ENCODE measurements at regions not wholly inside any gene's neighbourhood (a gene's known extent, or its start where the extent isn't known, plus 50 kb on each side); places are given as distances from the start of the nearest gene placed in this dataset.

- no TSS peak for BruUV-seq (replicated peaks)
- ChIA-PET POLR2A (interaction anchor here (0.6 to 1.3 kb wide), 2 partner anchors 16 to 48 kb away, joined by 3 to 4 read pairs; no protein-coding TSS in a partner anchor), CTCF (ENCODE audit: low intra/inter-chr PET ratio) (no interaction called here)
- Histone ChIP-seq H3K9me1 (ENCODE audit: control insufficient read depth, insufficient read depth, low read length) (no peaks in the 10 kb centered on the region), H3K36me3 (ENCODE audit: control insufficient read depth, insufficient read depth, low read length) (no peaks in the 10 kb centered on the region), H3K4me3 (no peak overlapping the region), H2AFZ (ENCODE audit: low read depth, low read length) (no peak overlapping the region), H4K20me1 (replicated peaks; ENCODE audit: control insufficient read depth, insufficient read depth, low read length) (peaks cover 3% of the 10 kb centered on the region; the same call in 1 of the 2 replicates), H3K79me2 (ENCODE audit: control insufficient read depth, insufficient read depth, low read length) (no peaks in the 10 kb centered on the region), H3K27ac (ENCODE audit: extremely low read depth, low read depth, low read length) (no peak overlapping the region), H3K4me2 (ENCODE audit: insufficient read depth, low read length) (no peak overlapping the region), H3K9me3 (replicated peaks; ENCODE audit: control insufficient read depth, insufficient read depth, low read depth, low read length) (no peaks in the 10 kb centered on the region), H3K27me3 (ENCODE audit: control insufficient read depth in 2 of 2, insufficient read depth in 2 of 2, low read length in 2 of 2) (peaks cover 0 to 14% of the 10 kb centered on the region in 2 experiments; a peak in 2 of 5 replicates), H3K4me1 (replicated peaks in 1 of 2; ENCODE audit: control insufficient read depth in 2 of 2, insufficient read depth in 2 of 2, low read length in 2 of 2) (no peaks in the 10 kb centered on the region), H3K9ac (ENCODE audit: insufficient read depth in 1 of 2, low read depth in 2 of 2, low read length in 2 of 2) (no peak overlapping the region)
- intact Hi-C loops (cut with micrococcal nuclease) (no loop called here), in situ Hi-C loops (cut with MboI) (no loop called here)
- WGBS (ENCODE audit: insufficient coverage, low coverage, missing lambda C conversion rate) = 0% methylated on average over 2 of the region's 2 CpGs
- DNase-seq (ENCODE audit: extremely low read depth in 1 of 4, low spot score in 3 of 4) (no peak), ATAC-seq (no peak), FAIRE-seq (no peak)
- TF ChIP-seq NBN (IDR thresholded peaks at IDR 0.05; ENCODE audit: low read depth) (no peak), CREB1 (IDR thresholded peaks at IDR 0.05) (no peak), CREB1 (CRISPR knock-in tag; IDR thresholded peaks at IDR 0.05) (no peak), ZNF512 (tag; IDR thresholded peaks at IDR 0.05) (no peak), HOMEZ (CRISPR knock-in tag; IDR thresholded peaks at IDR 0.05) (no peak), ZFPM2 (CRISPR knock-in tag; IDR thresholded peaks at IDR 0.05) (no peak), ZBTB26 (CRISPR knock-in tag; IDR thresholded peaks at IDR 0.05) (no peak), SMARCC2 (IDR thresholded peaks at IDR 0.05; ENCODE audit: low read depth) (no peak), RFX5 (IDR thresholded peaks at IDR 0.05; ENCODE audit: low read depth, low read length) (no peak), ESRRB (CRISPR knock-in tag; IDR thresholded peaks at IDR 0.05; ENCODE audit: borderline replicate concordance) (no peak)
Measured at GRCh38 chr20:40749985-40750506, 61.0 kb upstream of the MAFB start.

Data from K562 (cell line).